ENCODE measurements at regions not wholly inside any gene's neighbourhood (a gene's known extent, or its start where the extent isn't known, plus 50 kb on each side); places are given as distances from the start of the nearest gene placed in this dataset.
"Not testable (repeated sequence)": the region's sequence is repeated elsewhere in the genome, so short reads cannot be mapped to it uniquely, and the experiment has no call there.

- Histone ChIP-seq H3K27ac (ENCODE audit: low read depth, low read length) (no peak overlapping the region), H3K36me3 (ENCODE audit: control insufficient read depth in 3 of 3, insufficient read depth in 3 of 3, low read length in 3 of 3) (no peaks in the 10 kb centered on the region), H3K4me3 (ENCODE audit: low read length in 3 of 3) (no peak overlapping the region), H3K27me3 (ENCODE audit: control insufficient read depth in 3 of 3, insufficient read depth in 3 of 3, low read length in 3 of 3) (peaks cover 0 to 12% (median 7%) of the 10 kb centered on the region in 3 donors), H3K9me3 (ENCODE audit: control insufficient read depth in 3 of 3, low read length in 3 of 3) (no peaks in the 10 kb centered on the region), H3K9ac (ENCODE audit: low read depth in 1 of 3, low read length in 3 of 3) (no peak overlapping the region), H3K4me1 (ENCODE audit: control insufficient read depth in 3 of 3, insufficient read depth in 3 of 3, low read length in 3 of 3) (no peaks in the 10 kb centered on the region)
Observed at GRCh38 chr11:70556884-70557741, 158.8 kb downstream of the CTTN start.

DNA sequence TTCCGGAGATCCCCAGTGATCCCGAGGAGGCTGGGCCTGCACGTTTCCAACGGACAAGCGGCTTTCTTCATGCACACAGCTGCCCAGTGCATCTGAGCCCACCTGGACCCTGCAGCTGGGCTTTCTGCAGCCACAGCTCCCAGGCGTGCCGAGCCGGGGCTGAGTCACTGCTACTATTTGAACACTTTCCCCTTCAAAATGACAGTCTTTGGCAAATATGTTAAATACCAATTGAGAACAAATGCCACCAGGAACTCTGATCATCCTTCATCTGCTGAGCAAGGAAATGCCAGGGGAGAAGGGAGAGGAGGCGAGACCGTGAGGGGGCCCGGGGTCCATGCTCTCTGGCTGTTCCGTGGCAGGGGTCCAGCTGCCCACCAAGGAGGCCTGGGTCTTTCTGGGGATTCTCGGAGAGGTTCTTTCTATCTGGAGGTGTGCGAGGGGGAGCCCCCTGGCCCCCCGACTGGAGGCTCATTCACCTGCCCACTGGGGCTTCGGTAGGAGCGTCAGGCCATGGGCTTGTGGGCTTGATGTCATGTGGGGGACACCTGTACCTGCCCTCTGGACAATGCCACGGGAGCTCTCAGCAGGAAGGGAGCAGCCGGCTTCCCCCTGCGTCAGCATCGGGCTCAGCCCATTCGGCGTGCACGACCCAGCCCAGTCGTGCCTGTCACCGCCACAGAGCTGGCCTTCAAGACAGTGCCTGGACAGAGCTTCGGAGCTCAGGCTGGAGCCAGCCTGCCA, 159.6 kb downstream of the CTTN start:
- Histone ChIP-seq H3K9ac (ENCODE audit: low read depth in 1 of 3, low read length in 3 of 3) (no peak overlapping the region), H3K9me3 (ENCODE audit: control insufficient read depth in 3 of 3, low read length in 3 of 3) (no peaks in the 10 kb centered on the region), H3K27me3 (ENCODE audit: control insufficient read depth in 3 of 3, insufficient read depth in 3 of 3, low read length in 3 of 3) (peaks cover 0 to 12% (median 3%) of the 10 kb centered on the region in 3 donors), H3K27ac (ENCODE audit: low read depth, low read length) (no peak overlapping the region), H3K36me3 (ENCODE audit: control insufficient read depth in 3 of 3, insufficient read depth in 3 of 3, low read length in 3 of 3) (no peaks in the 10 kb centered on the region), H3K4me1 (ENCODE audit: control insufficient read depth in 3 of 3, insufficient read depth in 3 of 3, low read length in 3 of 3) (no peaks in the 10 kb centered on the region), H3K4me3 (ENCODE audit: low read length in 3 of 3) (no peak overlapping the region)

- peaks cover 0 to 8% (median 3%) of the 10 kb centered on the region in 3 donors for H3K27me3 ChIP-seq (ENCODE audit: control insufficient read depth in 3 of 3, insufficient read depth in 3 of 3, low read length in 3 of 3)
- no peak overlapping the region for H3K27ac ChIP-seq (ENCODE audit: low read depth, low read length)
- H3K4me1 ChIP-seq (ENCODE audit: control insufficient read depth in 3 of 3, insufficient read depth in 3 of 3, low read length in 3 of 3) = no peaks in the 10 kb centered on the region
- H3K36me3 ChIP-seq (ENCODE audit: control insufficient read depth in 3 of 3, insufficient read depth in 3 of 3, low read length in 3 of 3) = no peaks in the 10 kb centered on the region
- H3K4me3 ChIP-seq (ENCODE audit: low read length in 3 of 3) = no peak overlapping the region
- no peaks in the 10 kb centered on the region for H3K9me3 ChIP-seq (ENCODE audit: control insufficient read depth in 3 of 3, low read length in 3 of 3)
- no peak overlapping the region for H3K9ac ChIP-seq (ENCODE audit: low read depth in 1 of 3, low read length in 3 of 3)
Observed at GRCh38 chr11:70558681-70559080, 160.4 kb downstream of the CTTN start.

- Histone ChIP-seq H3K36me3 (ENCODE audit: control insufficient read depth in 3 of 3, insufficient read depth in 3 of 3, low read length in 3 of 3) (no peaks in the 10 kb centered on the region), H3K9me3 (ENCODE audit: control insufficient read depth in 3 of 3, low read length in 3 of 3) (no peaks in the 10 kb centered on the region), H3K4me1 (ENCODE audit: control insufficient read depth in 3 of 3, insufficient read depth in 3 of 3, low read length in 3 of 3) (no peaks in the 10 kb centered on the region), H3K4me3 (ENCODE audit: low read length in 3 of 3) (no peak overlapping the region), H3K9ac (ENCODE audit: low read depth in 1 of 3, low read length in 3 of 3) (no peak overlapping the region), H3K27ac (ENCODE audit: low read depth, low read length) (no peak overlapping the region), H3K27me3 (ENCODE audit: control insufficient read depth in 3 of 3, insufficient read depth in 3 of 3, low read length in 3 of 3) (peaks cover 0 to 6% (median 3%) of the 10 kb centered on the region in 3 donors)
Observed at GRCh38 chr11:70559516-70559915, 161.2 kb downstream of the CTTN start.

GRCh38 chr11:70560621-70561020, 162.3 kb downstream of the CTTN start:
- not testable (repeated sequence) for H3K9ac ChIP-seq (ENCODE audit: low read depth in 1 of 3, low read length in 3 of 3); H3K27ac ChIP-seq (ENCODE audit: low read depth, low read length); H3K4me1 ChIP-seq (ENCODE audit: control insufficient read depth in 3 of 3, insufficient read depth in 3 of 3, low read length in 3 of 3); H3K36me3 ChIP-seq (ENCODE audit: control insufficient read depth in 3 of 3, insufficient read depth in 3 of 3, low read length in 3 of 3); H3K9me3 ChIP-seq (ENCODE audit: control insufficient read depth in 3 of 3, low read length in 3 of 3); H3K4me3 ChIP-seq (ENCODE audit: low read length in 3 of 3)
- peaks cover 3 to 11% (median 6%) of the 10 kb centered on the region in 3 donors for H3K27me3 ChIP-seq (ENCODE audit: control insufficient read depth in 3 of 3, insufficient read depth in 3 of 3, low read length in 3 of 3)

DNA sequence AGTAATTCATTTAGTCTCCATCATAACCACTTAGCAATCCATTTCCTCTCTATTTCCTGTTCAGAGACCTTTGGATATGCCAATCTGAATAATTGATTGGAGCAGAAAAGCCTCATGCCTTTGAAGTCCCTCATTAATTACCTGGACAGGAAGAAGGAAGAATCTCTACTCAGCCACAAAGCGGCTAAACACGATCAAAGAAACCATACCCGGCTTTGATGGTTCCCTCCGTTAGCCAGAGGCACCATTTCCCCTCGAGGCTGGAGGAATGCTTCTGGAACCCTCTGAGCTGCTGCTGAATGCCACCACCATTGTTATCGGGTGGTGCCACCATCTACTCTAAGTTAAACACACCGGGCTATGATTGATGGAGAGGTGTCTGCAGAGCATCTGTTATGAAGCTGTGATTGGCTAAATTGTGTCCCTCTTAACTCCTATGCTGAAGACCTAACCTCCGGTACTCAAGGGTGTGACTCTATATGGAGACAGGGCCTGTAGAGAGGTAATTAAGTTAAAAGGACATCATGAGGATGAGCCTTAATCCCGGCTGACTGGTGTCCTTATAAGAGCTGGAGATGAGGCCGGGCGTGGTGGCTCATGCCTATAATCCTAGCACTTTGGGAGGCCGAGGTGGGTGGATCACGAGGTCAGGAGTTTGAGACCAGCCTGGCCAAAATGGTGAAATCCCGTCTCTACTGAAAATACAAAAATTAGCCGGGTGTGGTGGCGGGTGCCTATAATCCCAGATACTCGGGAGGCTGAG, 168.6 kb downstream of the CTTN start:
- H3K27me3 ChIP-seq (ENCODE audit: control insufficient read depth in 3 of 3, insufficient read depth in 3 of 3, low read length in 3 of 3) = peaks cover 7 to 25% (median 10%) of the 10 kb centered on the region in 3 donors
- H3K4me3 ChIP-seq (ENCODE audit: low read length in 3 of 3) = no peak overlapping the region
- H3K4me1 ChIP-seq (ENCODE audit: control insufficient read depth in 3 of 3, insufficient read depth in 3 of 3, low read length in 3 of 3) = peaks cover 7 to 16% (median 13%) of the 10 kb centered on the region in 3 donors
- H3K27ac ChIP-seq (ENCODE audit: low read depth, low read length) = no peak overlapping the region
- H3K9ac ChIP-seq (ENCODE audit: low read depth in 1 of 3, low read length in 3 of 3) = no peak overlapping the region
- H3K36me3 ChIP-seq (ENCODE audit: control insufficient read depth in 3 of 3, insufficient read depth in 3 of 3, low read length in 3 of 3) = no peaks in the 10 kb centered on the region
- H3K9me3 ChIP-seq (ENCODE audit: control insufficient read depth in 3 of 3, low read length in 3 of 3) = no peaks in the 10 kb centered on the region

- Histone ChIP-seq H3K9me3 (ENCODE audit: control insufficient read depth in 3 of 3, low read length in 3 of 3) (no peaks in the 10 kb centered on the region), H3K4me1 (ENCODE audit: control insufficient read depth in 3 of 3, insufficient read depth in 3 of 3, low read length in 3 of 3) (peaks cover 7 to 16% (median 13%) of the 10 kb centered on the region in 3 donors), H3K27ac (ENCODE audit: low read depth, low read length) (no peak overlapping the region), H3K4me3 (ENCODE audit: low read length in 3 of 3) (peak overlapping the region; percentile 53 to 75 (median 68)), H3K36me3 (ENCODE audit: control insufficient read depth in 3 of 3, insufficient read depth in 3 of 3, low read length in 3 of 3) (no peaks in the 10 kb centered on the region), H3K9ac (ENCODE audit: low read depth in 1 of 3, low read length in 3 of 3) (peak overlapping the region in 2 of 3 donors; percentile 7 to 68), H3K27me3 (ENCODE audit: control insufficient read depth in 3 of 3, insufficient read depth in 3 of 3, low read length in 3 of 3) (peaks cover 9 to 25% (median 10%) of the 10 kb centered on the region in 3 donors)
Observed at GRCh38 chr11:70567680-70568034, 169.3 kb downstream of the CTTN start.

DNA sequence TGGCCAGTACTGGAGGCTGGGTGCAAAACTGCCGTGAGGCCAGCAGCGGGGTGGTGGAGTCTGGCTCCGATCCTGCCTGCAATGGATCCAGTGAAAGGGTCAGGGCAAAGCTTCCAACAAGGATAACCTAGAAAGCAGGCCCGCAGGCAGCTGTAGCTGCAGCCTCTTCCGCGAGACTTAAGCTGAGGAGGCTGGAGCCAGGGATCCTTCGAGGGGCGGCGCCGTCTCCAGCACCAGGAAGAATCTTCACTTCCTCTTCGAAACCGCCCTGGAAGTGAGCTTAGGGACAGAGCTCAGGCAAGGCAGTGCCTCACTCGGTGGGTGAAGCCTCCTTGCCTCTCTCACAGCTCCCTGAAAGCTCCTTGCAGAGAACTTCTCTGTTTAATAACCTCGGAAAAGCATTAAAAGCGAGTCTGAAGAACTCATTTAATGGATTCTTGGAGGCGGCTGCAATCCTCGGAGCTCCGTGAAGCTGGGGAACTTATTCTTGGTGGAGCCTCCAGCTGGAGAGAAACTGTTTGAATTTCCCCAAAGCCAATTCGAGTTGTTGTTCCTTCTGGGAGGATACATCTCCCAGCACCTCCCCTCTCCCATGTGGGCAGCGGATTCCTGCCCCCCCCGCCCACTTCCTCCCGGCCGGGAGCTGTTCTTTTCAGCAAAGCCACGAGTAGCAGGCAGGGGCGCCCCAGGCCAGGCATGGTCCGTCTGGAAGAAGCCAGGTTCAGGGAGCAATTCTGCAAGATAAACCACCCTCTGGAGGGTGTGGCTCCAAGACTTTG, 169.9 kb downstream of the CTTN start:
- H3K9ac ChIP-seq (ENCODE audit: low read depth in 1 of 3, low read length in 3 of 3) = peak overlapping the region; percentile 7 to 68 (median 30)
- peak overlapping the region; percentile 53 to 75 (median 68) for H3K4me3 ChIP-seq (ENCODE audit: low read length in 3 of 3)
- no peaks in the 10 kb centered on the region for H3K36me3 ChIP-seq (ENCODE audit: control insufficient read depth in 3 of 3, insufficient read depth in 3 of 3, low read length in 3 of 3)
- peaks cover 10 to 25% (median 10%) of the 10 kb centered on the region in 3 donors for H3K27me3 ChIP-seq (ENCODE audit: control insufficient read depth in 3 of 3, insufficient read depth in 3 of 3, low read length in 3 of 3)
- H3K4me1 ChIP-seq (ENCODE audit: control insufficient read depth in 3 of 3, insufficient read depth in 3 of 3, low read length in 3 of 3) = peaks cover 7 to 16% (median 13%) of the 10 kb centered on the region in 3 donors
- H3K27ac ChIP-seq (ENCODE audit: low read depth, low read length) = peak overlapping the region; percentile 17
- no peaks in the 10 kb centered on the region for H3K9me3 ChIP-seq (ENCODE audit: control insufficient read depth in 3 of 3, low read length in 3 of 3)
